ENCODE measurements at regions not wholly inside any gene's neighbourhood (a gene's known extent, or its start where the extent isn't known, plus 50 kb on each side); places are given as distances from the start of the nearest gene placed in this dataset.

DNA sequence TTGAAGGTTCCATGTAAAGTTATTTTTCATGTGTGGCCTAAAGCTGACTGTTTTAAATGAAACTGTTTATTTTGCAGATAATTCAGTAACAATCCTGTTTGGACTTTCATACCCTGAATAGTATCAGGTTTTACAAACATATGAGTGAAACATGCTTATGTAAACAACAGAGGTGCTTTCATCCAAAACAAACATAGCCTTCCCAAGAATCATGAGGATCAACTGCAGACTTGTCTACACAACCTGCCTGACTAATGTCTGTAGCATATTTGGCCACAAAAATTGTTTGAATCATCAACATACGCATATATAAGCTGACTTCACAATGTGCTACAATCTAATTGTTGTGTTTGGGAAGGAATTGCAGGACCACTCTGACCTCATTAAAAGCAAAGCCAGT lies 190.4 kb downstream of the DIPK2A start:
- no peak for TF ChIP-seq POLR2A (IDR thresholded peaks at IDR 0.05)
- TF ChIP-seq, protein P1, sequence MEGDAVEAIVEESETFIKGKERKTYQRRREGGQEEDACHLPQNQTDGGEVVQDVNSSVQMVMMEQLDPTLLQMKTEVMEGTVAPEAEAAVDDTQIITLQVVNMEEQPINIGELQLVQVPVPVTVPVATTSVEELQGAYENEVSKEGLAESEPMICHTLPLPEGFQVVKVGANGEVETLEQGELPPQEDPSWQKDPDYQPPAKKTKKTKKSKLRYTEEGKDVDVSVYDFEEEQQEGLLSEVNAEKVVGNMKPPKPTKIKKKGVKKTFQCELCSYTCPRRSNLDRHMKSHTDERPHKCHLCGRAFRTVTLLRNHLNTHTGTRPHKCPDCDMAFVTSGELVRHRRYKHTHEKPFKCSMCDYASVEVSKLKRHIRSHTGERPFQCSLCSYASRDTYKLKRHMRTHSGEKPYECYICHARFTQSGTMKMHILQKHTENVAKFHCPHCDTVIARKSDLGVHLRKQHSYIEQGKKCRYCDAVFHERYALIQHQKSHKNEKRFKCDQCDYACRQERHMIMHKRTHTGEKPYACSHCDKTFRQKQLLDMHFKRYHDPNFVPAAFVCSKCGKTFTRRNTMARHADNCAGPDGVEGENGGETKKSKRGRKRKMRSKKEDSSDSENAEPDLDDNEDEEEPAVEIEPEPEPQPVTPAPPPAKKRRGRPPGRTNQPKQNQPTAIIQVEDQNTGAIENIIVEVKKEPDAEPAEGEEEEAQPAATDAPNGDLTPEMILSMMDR (IDR thresholded peaks at IDR 0.05), result no peak

Data from body of pancreas (tissue), 4 donors.